SK-N-SH (cell line): ENCODE measurements at regions not wholly inside any gene's neighbourhood (a gene's known extent, or its start where the extent isn't known, plus 50 kb on each side); places are given as distances from the start of the nearest gene placed in this dataset.
A peak's percentile ranks its signal among the peaks of the same experiment; 100 is the strongest.

Source experiments
- CTCF ChIA-PET: fragments of 300-600, 350-600 bp; formaldehyde crosslinking; extraction: SDS; loops from one replicate; lab custom pipeline; 2021; lab: Yijun Ruan, JAX
- POLR2A ChIA-PET: fragments of 350-600 bp; sonication (Branson Sonifier 250); formaldehyde crosslinking; extraction: SDS; loops from one replicate; lab custom pipeline; 2020; ENCODE audit warnings: antibody characterized with exemption, inconsistent platforms; lab: Yijun Ruan, JAX
- DNase-seq: peaks from one replicate; pipeline ENCODE4 v3.0.0; 2012
- H2AFZ ChIP-seq: fragments of 200-600 bp; sonication (generic); 2 replicates; pipeline ENCODE4 v1.8.1; 2016; ENCODE audit warnings: antibody characterized with exemption, mild to moderate bottlenecking, low read depth
- H3F3A ChIP-seq: fragments of 200-600 bp; sonication (generic); replicated peaks from 2 replicates; pipeline ENCODE3; 2016; ENCODE audit warnings: antibody characterized with exemption, mild to moderate bottlenecking; ENCODE audit not compliant: insufficient read depth
- H3K27ac ChIP-seq, 2 experiments: fragments of 200-500 bp in 1 of 2; fragments of 200-600 bp in 1 of 2; sonication (Bioruptor generic) in 1 of 2; sonication (generic), shearing (Covaris generic) in 1 of 2; 2 replicates each; pipeline versions ENCODE4 v1.5.1 to v1.6.1; 2014 to 2016; ENCODE audit warnings: low read depth in 2 of 2, inconsistent platforms in 1 of 2, low read length in 1 of 2, mild to moderate bottlenecking in 1 of 2, mixed read lengths in 1 of 2
- H3K27me3 ChIP-seq: fragments of 200-600 bp; sonication (generic), shearing (Covaris generic); 2 replicates; pipeline ENCODE4 v1.6.1; 2016; ENCODE audit warnings: mixed run types; ENCODE audit not compliant: insufficient read depth
- H3K36me3 ChIP-seq, 2 experiments: fragments of 200-500 bp in 1 of 2; fragments of 200-600 bp in 1 of 2; sonication (Bioruptor generic) in 1 of 2; sonication (generic) in 1 of 2; replicated peaks in 1 of 2; 2 replicates each; pipeline versions ENCODE3 to v1.5.1; 2014 to 2016; ENCODE audit warnings: low read length in 1 of 2, mild to moderate bottlenecking in 1 of 2; ENCODE audit not compliant: insufficient read depth in 2 of 2, control insufficient read depth in 1 of 2
- H3K4me1 ChIP-seq, 2 experiments: fragments of 200-500 bp in 1 of 2; fragments of 200-600 bp in 1 of 2; sonication (Bioruptor generic) in 1 of 2; sonication (generic), shearing (Covaris generic) in 1 of 2; 2 replicates each; pipeline versions ENCODE4 v1.5.1 to v1.6.1; 2014 to 2016; ENCODE audit warnings: low read depth in 1 of 2, low read length in 1 of 2, mixed run types in 1 of 2; ENCODE audit not compliant: insufficient read depth in 2 of 2, control insufficient read depth in 1 of 2
- H3K4me2 ChIP-seq: fragments of 200-600 bp; sonication (generic), shearing (Covaris generic); 2 replicates; pipeline ENCODE4 v1.6.1; 2017; ENCODE audit warnings: mixed run types
- H3K4me3 ChIP-seq, 2 experiments: fragments of 200-500 bp in 1 of 2; fragments of 200-600 bp in 1 of 2; sonication (Bioruptor generic) in 1 of 2; sonication (generic), shearing (Covaris generic) in 1 of 2; 2 replicates each; pipeline versions ENCODE4 v1.5.1 to v1.8.1; 2014 to 2016; ENCODE audit warnings: low read depth in 2 of 2, inconsistent platforms in 1 of 2, low read length in 1 of 2, mild to moderate bottlenecking in 1 of 2, mixed read lengths in 1 of 2, moderate library complexity in 1 of 2
- H3K79me2 ChIP-seq: fragments of 200-600 bp; sonication (generic); 2 replicates; pipeline ENCODE4 v1.8.1; 2017; ENCODE audit warnings: mild to moderate bottlenecking; ENCODE audit not compliant: insufficient read depth
- H3K9ac ChIP-seq: fragments of 200-600 bp; sonication (generic); 2 replicates; pipeline ENCODE4 v1.6.1; 2017; ENCODE audit warnings: mixed run types
- H3K9me2 ChIP-seq: fragments of 200-600 bp; sonication (generic); 2 replicates; pipeline ENCODE4 v1.6.1; 2017; ENCODE audit warnings: mixed run types
- H3K9me3 ChIP-seq: fragments of 200-600 bp; sonication (generic); 2 replicates; pipeline ENCODE4 v1.6.1; 2017; ENCODE audit warnings: mixed run types, mild to moderate bottlenecking, moderate library complexity
- H4K20me1 ChIP-seq: fragments of 200-600 bp; sonication (generic); 2 replicates; pipeline ENCODE4 v1.6.1; 2017; ENCODE audit warnings: mild to moderate bottlenecking, mixed run types; ENCODE audit not compliant: insufficient read depth
- EP300 ChIP-seq, 2 experiments: IDR thresholded peaks; 2 replicates each; pipeline versions ENCODE4 v1.4.0 to v1.6.1; 2012; ENCODE audit warnings: borderline replicate concordance in 1 of 2, low read depth in 1 of 2, low read length in 1 of 2
- GATA2 ChIP-seq: sonication (generic); formaldehyde crosslinking; IDR thresholded peaks from 2 replicates; pipeline ENCODE4 v1.5.0; 2020; ENCODE audit warnings: mild to moderate bottlenecking, missing genetic modification reagents
- RCOR1 ChIP-seq: fragments of 150-350 bp; IDR thresholded peaks from 2 replicates; pipeline ENCODE4 v1.6.1; 2017; ENCODE audit warnings: antibody characterized with exemption, low read length
- RXRA ChIP-seq: IDR thresholded peaks from 2 replicates; pipeline ENCODE4 v1.4.0; 2012; ENCODE audit warnings: low read depth, mild to moderate bottlenecking, borderline replicate concordance
- TEAD4 ChIP-seq: IDR thresholded peaks from 2 replicates; pipeline ENCODE4 v1.4.0; 2012; ENCODE audit warnings: mild to moderate bottlenecking, borderline replicate concordance; ENCODE audit not compliant: insufficient read depth
- YY1 ChIP-seq: IDR thresholded peaks from 2 replicates; pipeline ENCODE4 v1.4.0; 2012; ENCODE audit warnings: low read depth, mild to moderate bottlenecking
- WGBS: methylation state at CpG from one replicate; pipeline ENCODE4 v1.1.6; 2017; ENCODE audit warnings: low lambda C conversion rate; 5-methylcytosine and 5-hydroxymethylcytosine counted together
- TF ChIP-seq, protein P1 (sequence below): IDR thresholded peaks from 2 replicates; pipeline ENCODE4 v1.4.0; 2012; ENCODE audit warnings: low read depth
- TF ChIP-seq, protein P2 (sequence below): fragments of 200-600 bp; sonication (generic); IDR thresholded peaks from 2 replicates; pipeline ENCODE4 v1.6.1; 2017; ENCODE audit warnings: antibody characterized with exemption, mild to moderate bottlenecking, moderate library complexity

DNA sequence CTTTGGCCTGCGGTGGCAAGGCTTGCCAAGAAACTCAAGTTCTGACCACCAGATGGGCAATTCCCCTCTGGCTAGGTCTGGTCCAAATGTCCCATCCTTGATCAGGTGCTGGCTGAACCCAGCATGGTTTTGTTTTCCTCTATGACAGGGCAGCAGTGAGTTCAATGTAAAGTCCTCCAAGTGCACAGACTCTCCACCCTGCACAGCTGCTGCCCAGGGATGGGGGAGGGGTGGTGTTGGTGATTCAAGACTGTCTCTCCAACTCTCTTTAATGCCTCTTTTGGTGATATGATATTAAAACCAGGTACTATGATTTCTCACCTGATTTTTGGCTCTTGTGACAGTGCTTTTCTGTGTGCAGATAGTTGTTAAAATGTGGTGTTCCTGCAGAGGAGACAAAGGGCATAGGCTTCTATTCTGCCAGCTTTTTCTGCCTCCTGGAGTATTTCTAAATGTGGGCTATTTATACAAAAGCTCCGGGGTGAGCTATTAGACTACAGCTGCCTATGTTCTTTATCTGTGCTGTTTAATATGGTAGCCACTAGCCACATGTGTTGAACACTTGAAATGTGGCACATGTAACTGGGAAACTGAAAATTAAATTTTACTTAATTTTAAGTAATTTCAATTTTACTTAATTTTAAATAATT is 64.0 kb upstream of the STK39 start:
- no peaks in the 10 kb centered on the region for H3K9me3 ChIP-seq
- CTCF ChIA-PET: interaction anchor here (0.8 kb wide), 1 partner anchor 31 kb away, joined by 3 read pairs; no protein-coding TSS in a partner anchor
- H3K36me3 ChIP-seq: no peaks in the 10 kb centered on the region
- H3K4me3 ChIP-seq: no peak overlapping the region
- peaks cover 0 to 5% of the 10 kb centered on the region in 2 experiments; a peak in 2 of 4 replicates for H3K4me1 ChIP-seq
- no peaks in the 10 kb centered on the region for H3F3A ChIP-seq
- DNase-seq: no peak
- H3K27me3 ChIP-seq: no peaks in the 10 kb centered on the region
- H2AFZ ChIP-seq: no peak overlapping the region
- no peak overlapping the region for H3K4me2 ChIP-seq
- 54% methylated on average over 2 of the region's 2 CpGs for WGBS
- H3K9ac ChIP-seq: no peak overlapping the region
- H3K27ac ChIP-seq: no peak overlapping the region; a peak in 1 of 4 replicates
- TF ChIP-seq TEAD4: no peak
- no peak for TF ChIP-seq EP300 (IDR thresholded peaks at IDR 0.05; ENCODE audit: borderline replicate concordance in 1 of 2, low read depth in 1 of 2, low read length in 1 of 2)
- no peaks in the 10 kb centered on the region for H4K20me1 ChIP-seq
- POLR2A ChIA-PET: no interaction called here
- no peaks in the 10 kb centered on the region for H3K79me2 ChIP-seq
- H3K9me2 ChIP-seq: no peaks in the 10 kb centered on the region

DNA sequence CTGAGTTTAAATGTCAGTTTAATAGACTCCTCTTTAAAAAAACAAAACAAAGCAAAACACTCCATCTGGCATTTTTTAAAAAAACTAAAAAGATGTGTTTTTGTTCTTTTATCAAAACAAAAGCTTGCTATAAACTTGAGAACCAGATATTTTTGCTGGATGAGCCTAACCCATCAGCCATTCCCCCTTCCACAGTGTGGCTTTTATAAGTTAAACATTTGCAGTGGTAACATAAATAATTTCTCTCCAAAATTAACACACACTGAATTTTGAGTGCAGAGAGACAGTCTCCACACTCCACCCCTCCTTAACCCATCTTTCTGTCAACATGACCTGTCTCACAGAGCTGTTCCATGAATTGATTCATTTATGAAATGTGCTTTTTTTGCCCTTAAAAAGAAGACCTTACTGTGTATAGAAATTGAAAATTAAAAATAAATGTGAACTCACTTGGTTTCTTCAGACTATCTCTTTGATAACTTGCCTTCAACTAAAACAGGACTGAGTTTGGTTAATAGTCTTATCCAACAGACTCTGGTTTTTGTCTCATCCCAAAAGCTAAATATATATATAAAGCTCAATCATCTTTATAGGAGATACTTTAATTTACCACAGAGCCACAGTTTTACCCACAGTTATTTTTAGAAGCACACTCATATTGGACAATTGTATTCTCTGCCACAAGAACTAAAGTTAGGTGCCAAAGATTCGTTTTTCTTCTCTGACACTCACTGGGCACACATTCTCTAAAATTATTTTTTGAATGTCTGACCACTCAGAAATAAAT is 64.8 kb upstream of the STK39 start:
- ChIA-PET POLR2A (no interaction called here), CTCF (interaction anchor here (0.5 kb wide), 1 partner anchor 88 kb away, joined by 3 read pairs; no protein-coding TSS in a partner anchor)
- Histone ChIP-seq H3K9me3 (no peaks in the 10 kb centered on the region), H3K4me3 (no peak overlapping the region), H3K9ac (no peak overlapping the region), H3K27me3 (no peaks in the 10 kb centered on the region), H3K36me3 (no peaks in the 10 kb centered on the region), H3F3A (no peaks in the 10 kb centered on the region), H2AFZ (peak overlapping the region; percentile 33; the same call in 1 of the 2 replicates), H3K79me2 (no peaks in the 10 kb centered on the region), H3K9me2 (no peaks in the 10 kb centered on the region), H3K4me1 (peaks cover 0 to 5% of the 10 kb centered on the region in 2 experiments; a peak in 2 of 4 replicates), H3K27ac (peak overlapping the region in 1 of 2 experiments; percentile 17; a peak in 1 of 4 replicates), H3K4me2 (no peak overlapping the region), H4K20me1 (no peaks in the 10 kb centered on the region)
- TF ChIP-seq YY1 (no peak), GATA2 (no peak), RXRA (no peak), RCOR1 (no peak), TEAD4 (no peak)
- TF ChIP-seq, protein P1, sequence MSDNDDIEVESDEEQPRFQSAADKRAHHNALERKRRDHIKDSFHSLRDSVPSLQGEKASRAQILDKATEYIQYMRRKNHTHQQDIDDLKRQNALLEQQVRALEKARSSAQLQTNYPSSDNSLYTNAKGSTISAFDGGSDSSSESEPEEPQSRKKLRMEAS: no peak
- TF ChIP-seq, protein P2, sequence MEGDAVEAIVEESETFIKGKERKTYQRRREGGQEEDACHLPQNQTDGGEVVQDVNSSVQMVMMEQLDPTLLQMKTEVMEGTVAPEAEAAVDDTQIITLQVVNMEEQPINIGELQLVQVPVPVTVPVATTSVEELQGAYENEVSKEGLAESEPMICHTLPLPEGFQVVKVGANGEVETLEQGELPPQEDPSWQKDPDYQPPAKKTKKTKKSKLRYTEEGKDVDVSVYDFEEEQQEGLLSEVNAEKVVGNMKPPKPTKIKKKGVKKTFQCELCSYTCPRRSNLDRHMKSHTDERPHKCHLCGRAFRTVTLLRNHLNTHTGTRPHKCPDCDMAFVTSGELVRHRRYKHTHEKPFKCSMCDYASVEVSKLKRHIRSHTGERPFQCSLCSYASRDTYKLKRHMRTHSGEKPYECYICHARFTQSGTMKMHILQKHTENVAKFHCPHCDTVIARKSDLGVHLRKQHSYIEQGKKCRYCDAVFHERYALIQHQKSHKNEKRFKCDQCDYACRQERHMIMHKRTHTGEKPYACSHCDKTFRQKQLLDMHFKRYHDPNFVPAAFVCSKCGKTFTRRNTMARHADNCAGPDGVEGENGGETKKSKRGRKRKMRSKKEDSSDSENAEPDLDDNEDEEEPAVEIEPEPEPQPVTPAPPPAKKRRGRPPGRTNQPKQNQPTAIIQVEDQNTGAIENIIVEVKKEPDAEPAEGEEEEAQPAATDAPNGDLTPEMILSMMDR: no peak
- 17% methylated on average over 1 of the region's 1 CpG for WGBS
- no peak for DNase-seq
